ENCODE measurements at regions not wholly inside any gene's neighbourhood (a gene's known extent, or its start where the extent isn't known, plus 50 kb on each side); places are given as distances from the start of the nearest gene placed in this dataset.

DNA sequence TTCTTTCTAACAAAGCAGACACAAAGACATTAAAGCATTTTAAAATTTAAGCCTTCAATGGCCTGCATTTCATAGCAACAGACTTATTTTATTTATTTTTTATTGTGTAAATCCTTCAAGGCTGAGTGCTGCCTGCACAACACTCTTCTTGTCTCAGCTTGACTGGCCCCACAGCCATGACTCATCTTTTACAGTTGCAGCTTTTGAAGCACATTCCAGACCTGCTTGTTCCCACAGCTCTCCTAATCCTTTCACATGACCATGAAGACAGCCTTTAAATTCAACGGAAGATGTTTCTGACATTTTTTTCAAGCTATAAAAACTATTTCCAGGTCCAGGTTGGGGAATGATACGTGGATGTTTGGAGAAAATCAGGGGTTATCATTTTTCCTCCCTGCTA lies 276.9 kb upstream of the TACR3 start:
- Histone ChIP-seq H3K4me1 (ENCODE audit: control insufficient read depth, extremely low read depth, insufficient read depth, low read length) (peaks cover 14% of the 10 kb centered on the region), H3K79me2 (ENCODE audit: control insufficient read depth, insufficient read depth, low read length) (no peaks in the 10 kb centered on the region), H3K4me3 (ENCODE audit: control insufficient read depth in 2 of 3, extremely low read depth in 1 of 3, insufficient read depth in 2 of 3, low read depth in 1 of 3, low read length in 3 of 3) (peak overlapping the region in 2 of 3 experiments; percentile 39 to 50), H3K36me3 (ENCODE audit: control insufficient read depth in 2 of 2, extremely low read depth in 1 of 2, insufficient read depth in 2 of 2, low read length in 2 of 2) (no peaks in the 10 kb centered on the region), H3K9ac (ENCODE audit: control insufficient read depth, extremely low read depth, insufficient read depth, low read length) (peak overlapping the region; percentile 53), H3K9me3 (ENCODE audit: control insufficient read depth, low read depth, low read length) (no peaks in the 10 kb centered on the region), H3K27ac (ENCODE audit: control insufficient read depth, insufficient read depth, low read length) (peak overlapping the region; percentile 90), H3K4me2 (ENCODE audit: control insufficient read depth, extremely low read depth, insufficient read depth, low read depth, low read length) (peak overlapping the region; percentile 72), H2AFZ (ENCODE audit: control insufficient read depth, low read length) (peak overlapping the region; percentile 92), H3K27me3 (ENCODE audit: control insufficient read depth, extremely low read depth, insufficient read depth, low read length) (no peaks in the 10 kb centered on the region), H3K9me1 (ENCODE audit: control insufficient read depth, extremely low read depth, insufficient read depth, low read length) (no peaks in the 10 kb centered on the region), H4K20me1 (ENCODE audit: control insufficient read depth, extremely low read depth, insufficient read depth, low read length) (no peaks in the 10 kb centered on the region)
- DNase-seq (ENCODE audit: low read depth, low spot score): peak; percentile 70
- TF ChIP-seq, protein P1, sequence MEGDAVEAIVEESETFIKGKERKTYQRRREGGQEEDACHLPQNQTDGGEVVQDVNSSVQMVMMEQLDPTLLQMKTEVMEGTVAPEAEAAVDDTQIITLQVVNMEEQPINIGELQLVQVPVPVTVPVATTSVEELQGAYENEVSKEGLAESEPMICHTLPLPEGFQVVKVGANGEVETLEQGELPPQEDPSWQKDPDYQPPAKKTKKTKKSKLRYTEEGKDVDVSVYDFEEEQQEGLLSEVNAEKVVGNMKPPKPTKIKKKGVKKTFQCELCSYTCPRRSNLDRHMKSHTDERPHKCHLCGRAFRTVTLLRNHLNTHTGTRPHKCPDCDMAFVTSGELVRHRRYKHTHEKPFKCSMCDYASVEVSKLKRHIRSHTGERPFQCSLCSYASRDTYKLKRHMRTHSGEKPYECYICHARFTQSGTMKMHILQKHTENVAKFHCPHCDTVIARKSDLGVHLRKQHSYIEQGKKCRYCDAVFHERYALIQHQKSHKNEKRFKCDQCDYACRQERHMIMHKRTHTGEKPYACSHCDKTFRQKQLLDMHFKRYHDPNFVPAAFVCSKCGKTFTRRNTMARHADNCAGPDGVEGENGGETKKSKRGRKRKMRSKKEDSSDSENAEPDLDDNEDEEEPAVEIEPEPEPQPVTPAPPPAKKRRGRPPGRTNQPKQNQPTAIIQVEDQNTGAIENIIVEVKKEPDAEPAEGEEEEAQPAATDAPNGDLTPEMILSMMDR (optimal IDR thresholded peaks at IDR 0.05 in 1 of 3, IDR thresholded peaks at IDR 0.05 in 1 of 3, conservative IDR thresholded peaks at IDR 0.05 in 1 of 3; ENCODE audit: extremely low read depth in 1 of 3, insufficient read depth in 2 of 3, low read length in 3 of 3): no peak
- no peak for TF ChIP-seq EZH2 (IDR thresholded peaks at IDR 0.05; ENCODE audit: low read length)
- FAIRE-seq: peak; percentile 70
- dilution Hi-C loops (cut with MboI; ENCODE audit: extremely low pct_ligation_motif_present, low sequenced_read_pairs): no loop called here

DNA sequence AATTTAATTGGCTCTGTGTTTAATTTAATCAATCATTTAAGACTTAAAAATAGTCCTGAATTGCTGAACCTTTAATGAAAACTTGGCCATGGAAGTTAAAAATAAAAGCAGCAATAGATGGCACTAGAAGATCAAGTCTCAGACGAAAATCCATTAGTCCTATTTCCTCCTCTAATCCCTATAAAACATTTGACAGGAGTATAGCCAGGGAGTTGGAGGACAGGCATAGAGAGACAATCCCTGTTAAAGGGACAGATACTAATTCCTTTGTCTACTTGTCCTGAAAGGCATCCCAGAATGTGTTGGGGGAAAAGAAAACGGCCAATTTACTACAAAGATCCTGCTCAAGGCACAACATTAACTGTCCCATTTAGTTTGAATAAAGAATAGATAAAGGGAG lies 276.3 kb upstream of the TACR3 start:
- dilution Hi-C loops (cut with MboI; ENCODE audit: extremely low pct_ligation_motif_present, low sequenced_read_pairs): no loop called here
- no peaks in the 10 kb centered on the region for H3K27me3 ChIP-seq (ENCODE audit: control insufficient read depth, extremely low read depth, insufficient read depth, low read length)
- FAIRE-seq: peak; percentile 61
- no peaks in the 10 kb centered on the region for H3K79me2 ChIP-seq (ENCODE audit: control insufficient read depth, insufficient read depth, low read length)
- peak; percentile 7 for DNase-seq (ENCODE audit: low read depth, low spot score)
- peak overlapping the region; percentile 92 for H2AFZ ChIP-seq (ENCODE audit: control insufficient read depth, low read length)
- no peaks in the 10 kb centered on the region for H4K20me1 ChIP-seq (ENCODE audit: control insufficient read depth, extremely low read depth, insufficient read depth, low read length)
- H3K4me1 ChIP-seq (ENCODE audit: control insufficient read depth, extremely low read depth, insufficient read depth, low read length): peaks cover 14% of the 10 kb centered on the region
- peak overlapping the region; percentile 90 for H3K27ac ChIP-seq (ENCODE audit: control insufficient read depth, insufficient read depth, low read length)
- peak overlapping the region; percentile 53 for H3K9ac ChIP-seq (ENCODE audit: control insufficient read depth, extremely low read depth, insufficient read depth, low read length)
- peak overlapping the region in 2 of 3 experiments; percentile 39 to 50 for H3K4me3 ChIP-seq (ENCODE audit: control insufficient read depth in 2 of 3, extremely low read depth in 1 of 3, insufficient read depth in 2 of 3, low read depth in 1 of 3, low read length in 3 of 3)
- H3K9me1 ChIP-seq (ENCODE audit: control insufficient read depth, extremely low read depth, insufficient read depth, low read length): no peaks in the 10 kb centered on the region
- H3K4me2 ChIP-seq (ENCODE audit: control insufficient read depth, extremely low read depth, insufficient read depth, low read depth, low read length): peak overlapping the region; percentile 72
- H3K36me3 ChIP-seq (ENCODE audit: control insufficient read depth in 2 of 2, extremely low read depth in 1 of 2, insufficient read depth in 2 of 2, low read length in 2 of 2): no peaks in the 10 kb centered on the region
- no peaks in the 10 kb centered on the region for H3K9me3 ChIP-seq (ENCODE audit: control insufficient read depth, low read depth, low read length)
- TF ChIP-seq EZH2 (IDR thresholded peaks at IDR 0.05; ENCODE audit: low read length): no peak
- TF ChIP-seq, protein P1 (optimal IDR thresholded peaks at IDR 0.05 in 1 of 3, IDR thresholded peaks at IDR 0.05 in 1 of 3, conservative IDR thresholded peaks at IDR 0.05 in 1 of 3; ENCODE audit: extremely low read depth in 1 of 3, insufficient read depth in 2 of 3, low read length in 3 of 3): peak in 1 of 3 experiments; percentile 32
